ENCODE measurements at regions not wholly inside any gene's neighbourhood (a gene's known extent, or its start where the extent isn't known, plus 50 kb on each side); places are given as distances from the start of the nearest gene placed in this dataset.
"Not testable (repeated sequence)": the region's sequence is repeated elsewhere in the genome, so short reads cannot be mapped to it uniquely, and the experiment has no call there.

- not testable (repeated sequence) for DNase-seq
Observed at GRCh38 chr16:29274055-29275035, 132.2 kb downstream of the NPIPB11 start.

- DNase-seq = not testable (repeated sequence)
Observed at GRCh38 chr16:29273298-29274054, 133.0 kb downstream of the NPIPB11 start.

GRCh38 chr16:29271721-29272675, 134.5 kb downstream of the NPIPB11 start:
- not testable (repeated sequence) for DNase-seq

- DNase-seq = not testable (repeated sequence)
Observed at GRCh38 chr16:29270923-29271322, 135.6 kb downstream of the NPIPB11 start.

GRCh38 chr16:29270033-29270432, 136.5 kb downstream of the NPIPB11 start:
- DNase-seq = not testable (repeated sequence)

- DNase-seq = not testable (repeated sequence)
Observed at GRCh38 chr16:29269192-29269811, 137.2 kb downstream of the NPIPB11 start.

GRCh38 chr16:29268785-29269191, 137.7 kb downstream of the NPIPB11 start:
- not testable (repeated sequence) for DNase-seq

GRCh38 chr16:29268348-29268747, 138.2 kb downstream of the NPIPB11 start:
- DNase-seq = not testable (repeated sequence)

GRCh38 chr16:29267891-29268290, 138.6 kb downstream of the NPIPB11 start:
- not testable (repeated sequence) for DNase-seq

GRCh38 chr16:29267055-29267619, 139.4 kb downstream of the NPIPB11 start:
- not testable (repeated sequence) for DNase-seq

GRCh38 chr16:29266612-29267011, 139.9 kb downstream of the NPIPB11 start:
- not testable (repeated sequence) for DNase-seq

- DNase-seq = not testable (repeated sequence)
Observed at GRCh38 chr16:29265255-29265853, 141.2 kb downstream of the NPIPB11 start.

GRCh38 chr16:29264080-29264837, 142.3 kb downstream of the NPIPB11 start:
- not testable (repeated sequence) for DNase-seq

GRCh38 chr16:29262725-29263124, 143.8 kb downstream of the NPIPB11 start:
- DNase-seq = not testable (repeated sequence)

GRCh38 chr16:29261427-29262248, 144.9 kb downstream of the NPIPB11 start:
- DNase-seq = not testable (repeated sequence)

GRCh38 chr16:29260683-29261426, 145.7 kb downstream of the NPIPB11 start:
- not testable (repeated sequence) for DNase-seq

GRCh38 chr16:29259635-29260457, 146.7 kb downstream of the NPIPB11 start:
- DNase-seq = not testable (repeated sequence)

Data from NCI-H446 treated with DMSO at 0.1 percent for 48 hours (cell line).